GM23248 (cell line): ENCODE measurements at regions not wholly inside any gene's neighbourhood (a gene's known extent, or its start where the extent isn't known, plus 50 kb on each side); places are given as distances from the start of the nearest gene placed in this dataset.

Experiments
- EZH2 ChIP-seq: fragments of 200-600 bp; sonication (generic); IDR thresholded peaks from 2 replicates; pipeline ENCODE4 v1.6.1; 2018; ENCODE audit warnings: antibody characterized with exemption, mild to moderate bottlenecking; ENCODE audit not compliant: insufficient read depth, poor library complexity, severe bottlenecking
- EZH2phosphoT487 ChIP-seq: fragments of 200-600 bp; sonication (generic); IDR thresholded peaks from 2 replicates; pipeline ENCODE4 v1.6.1; 2018; ENCODE audit warnings: antibody characterized with exemption, moderate library complexity, mild to moderate bottlenecking, low read depth; ENCODE audit not compliant: insufficient read depth

- TF ChIP-seq EZH2 = no peak
- TF ChIP-seq EZH2phosphoT487 = no peak
Measured at GRCh38 chr2:67669168-67669567, 272.0 kb downstream of the ETAA1 start.
